SK-N-SH treated with all-trans-retinoic acid at 6 μM for 48 hours (cell line): ENCODE measurements at regions not wholly inside any gene's neighbourhood (a gene's known extent, or its start where the extent isn't known, plus 50 kb on each side); places are given as distances from the start of the nearest gene placed in this dataset.

ENCODE experiments used
- ATAC-seq: fragments of 200-7000 bp; cut with Tn5 transposase; 3 replicates; pipeline ENCODE4 v1.9.1; 2020; ENCODE audit warnings: mild to moderate bottlenecking, moderate library complexity
- ARNTL ChIP-seq: fragments of 450-650 bp; formaldehyde crosslinking; IDR thresholded peaks from 2 replicates; pipeline ENCODE4 v1.5.0; 2020; ENCODE audit warnings: low read depth, mild to moderate bottlenecking, moderate library complexity, borderline replicate concordance
- BACH2 ChIP-seq: fragments of 250-450 bp; sonication (Bioruptor Pico); IDR thresholded peaks from 2 replicates; pipeline ENCODE4 v1.9.0; 2021; ENCODE audit warnings: mild to moderate bottlenecking, borderline replicate concordance
- CREB5 ChIP-seq: fragments of 250-450 bp; sonication (Bioruptor Pico); IDR thresholded peaks from 2 replicates; pipeline ENCODE4 v1.5.1; 2020; ENCODE audit warnings: low read depth, mild to moderate bottlenecking, moderate library complexity
- CSDC2 ChIP-seq: fragments of 250-450 bp; sonication (Bioruptor Pico); IDR thresholded peaks from 2 replicates; pipeline ENCODE4 v1.5.0; 2020; ENCODE audit warnings: mild to moderate bottlenecking, moderate library complexity
- CSRNP3 ChIP-seq: fragments of 250-450 bp; sonication (Bioruptor Pico); IDR thresholded peaks from 2 replicates; pipeline ENCODE4 v1.5.1; 2021; ENCODE audit warnings: mild to moderate bottlenecking, moderate library complexity
- ESRRG ChIP-seq: fragments of 250-450 bp; sonication (Bioruptor Pico); IDR thresholded peaks from 2 replicates; pipeline ENCODE4 v1.6.1; 2021; ENCODE audit warnings: mild to moderate bottlenecking
- GLIS3 ChIP-seq: fragments of 250-450 bp; sonication (Bioruptor Pico); IDR thresholded peaks from 2 replicates; pipeline ENCODE4 v1.5.0; 2020; ENCODE audit warnings: mild to moderate bottlenecking, moderate library complexity
- ISL1 ChIP-seq: fragments of 250-450 bp; sonication (Bioruptor Pico); IDR thresholded peaks from 2 replicates; pipeline ENCODE4 v2.1.2; 2022; ENCODE audit warnings: mild to moderate bottlenecking, moderate library complexity
- OSR1 ChIP-seq: fragments of 250-450 bp; sonication (Bioruptor Pico); IDR thresholded peaks from 2 replicates; pipeline ENCODE4 v1.8.0; 2022; ENCODE audit warnings: moderate library complexity, mild to moderate bottlenecking, inconsistent platforms
- SNAI2 ChIP-seq: fragments of 250-450 bp; sonication (Bioruptor Pico); IDR thresholded peaks from 2 replicates; pipeline ENCODE4 v1.5.0; 2020; ENCODE audit warnings: mild to moderate bottlenecking, moderate library complexity
- TCF4 ChIP-seq: fragments of 250-450 bp; sonication (Bioruptor Pico); IDR thresholded peaks from 2 replicates; pipeline ENCODE4 v1.8.0; 2021; ENCODE audit warnings: mild to moderate bottlenecking, moderate library complexity, borderline replicate concordance
- TOX ChIP-seq: fragments of 250-450 bp; sonication (Bioruptor Pico); IDR thresholded peaks from 2 replicates; pipeline ENCODE4 v1.8.0; 2021; ENCODE audit warnings: mild to moderate bottlenecking, moderate library complexity, borderline replicate concordance
- ZC3H10 ChIP-seq: fragments of 250-450 bp; sonication (Bioruptor Pico); IDR thresholded peaks from 2 replicates; pipeline ENCODE4 v1.5.1; 2021; ENCODE audit warnings: mild to moderate bottlenecking, moderate library complexity
- ZFP3 ChIP-seq: fragments of 250-450 bp; sonication (Bioruptor Pico); IDR thresholded peaks from 2 replicates; pipeline ENCODE4 v1.5.0; 2020; ENCODE audit warnings: mild to moderate bottlenecking, moderate library complexity
- ZNF565 ChIP-seq: fragments of 450-650 bp; formaldehyde crosslinking; conservative IDR thresholded peaks from 2 replicates; pipeline ENCODE4 v1.5.0; 2020; ENCODE audit warnings: low read depth, mild to moderate bottlenecking, moderate library complexity
- ZNF70 ChIP-seq: fragments of 450-650 bp; formaldehyde crosslinking; IDR thresholded peaks from 2 replicates; pipeline ENCODE4 v1.5.0; 2020; ENCODE audit warnings: mild to moderate bottlenecking, moderate library complexity
- ZNF8 ChIP-seq: fragments of 450-650 bp; formaldehyde crosslinking; IDR thresholded peaks from 2 replicates; pipeline ENCODE4 v1.5.0; 2020; ENCODE audit warnings: mild to moderate bottlenecking, moderate library complexity
- TF ChIP-seq, protein P1 (sequence below): fragments of 250-450 bp; sonication (Bioruptor Pico); IDR thresholded peaks from 2 replicates; pipeline ENCODE4 v1.5.0; 2020; ENCODE audit warnings: mild to moderate bottlenecking, moderate library complexity
- TF ChIP-seq, protein P2 (sequence below): fragments of 250-450 bp; sonication (Bioruptor Pico); IDR thresholded peaks from 2 replicates; pipeline ENCODE4 v1.8.0; 2020; ENCODE audit warnings: mild to moderate bottlenecking, moderate library complexity, borderline replicate concordance

- TF ChIP-seq ESRRG (no peak), CSDC2 (CRISPR knock-in tag) (no peak), SNAI2 (no peak), GLIS3 (CRISPR knock-in tag) (no peak), ZNF565 (CRISPR knock-in tag) (no peak), BACH2 (CRISPR knock-in tag) (no peak), CREB5 (CRISPR knock-in tag) (no peak), OSR1 (CRISPR knock-in tag) (no peak), TOX (CRISPR knock-in tag) (no peak)
- TF ChIP-seq, protein P1, sequence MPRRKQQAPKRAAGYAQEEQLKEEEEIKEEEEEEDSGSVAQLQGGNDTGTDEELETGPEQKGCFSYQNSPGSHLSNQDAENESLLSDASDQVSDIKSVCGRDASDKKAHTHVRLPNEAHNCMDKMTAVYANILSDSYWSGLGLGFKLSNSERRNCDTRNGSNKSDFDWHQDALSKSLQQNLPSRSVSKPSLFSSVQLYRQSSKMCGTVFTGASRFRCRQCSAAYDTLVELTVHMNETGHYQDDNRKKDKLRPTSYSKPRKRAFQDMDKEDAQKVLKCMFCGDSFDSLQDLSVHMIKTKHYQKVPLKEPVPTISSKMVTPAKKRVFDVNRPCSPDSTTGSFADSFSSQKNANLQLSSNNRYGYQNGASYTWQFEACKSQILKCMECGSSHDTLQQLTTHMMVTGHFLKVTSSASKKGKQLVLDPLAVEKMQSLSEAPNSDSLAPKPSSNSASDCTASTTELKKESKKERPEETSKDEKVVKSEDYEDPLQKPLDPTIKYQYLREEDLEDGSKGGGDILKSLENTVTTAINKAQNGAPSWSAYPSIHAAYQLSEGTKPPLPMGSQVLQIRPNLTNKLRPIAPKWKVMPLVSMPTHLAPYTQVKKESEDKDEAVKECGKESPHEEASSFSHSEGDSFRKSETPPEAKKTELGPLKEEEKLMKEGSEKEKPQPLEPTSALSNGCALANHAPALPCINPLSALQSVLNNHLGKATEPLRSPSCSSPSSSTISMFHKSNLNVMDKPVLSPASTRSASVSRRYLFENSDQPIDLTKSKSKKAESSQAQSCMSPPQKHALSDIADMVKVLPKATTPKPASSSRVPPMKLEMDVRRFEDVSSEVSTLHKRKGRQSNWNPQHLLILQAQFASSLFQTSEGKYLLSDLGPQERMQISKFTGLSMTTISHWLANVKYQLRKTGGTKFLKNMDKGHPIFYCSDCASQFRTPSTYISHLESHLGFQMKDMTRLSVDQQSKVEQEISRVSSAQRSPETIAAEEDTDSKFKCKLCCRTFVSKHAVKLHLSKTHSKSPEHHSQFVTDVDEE (CRISPR knock-in tag): no peak
- TF ChIP-seq, protein P2, sequence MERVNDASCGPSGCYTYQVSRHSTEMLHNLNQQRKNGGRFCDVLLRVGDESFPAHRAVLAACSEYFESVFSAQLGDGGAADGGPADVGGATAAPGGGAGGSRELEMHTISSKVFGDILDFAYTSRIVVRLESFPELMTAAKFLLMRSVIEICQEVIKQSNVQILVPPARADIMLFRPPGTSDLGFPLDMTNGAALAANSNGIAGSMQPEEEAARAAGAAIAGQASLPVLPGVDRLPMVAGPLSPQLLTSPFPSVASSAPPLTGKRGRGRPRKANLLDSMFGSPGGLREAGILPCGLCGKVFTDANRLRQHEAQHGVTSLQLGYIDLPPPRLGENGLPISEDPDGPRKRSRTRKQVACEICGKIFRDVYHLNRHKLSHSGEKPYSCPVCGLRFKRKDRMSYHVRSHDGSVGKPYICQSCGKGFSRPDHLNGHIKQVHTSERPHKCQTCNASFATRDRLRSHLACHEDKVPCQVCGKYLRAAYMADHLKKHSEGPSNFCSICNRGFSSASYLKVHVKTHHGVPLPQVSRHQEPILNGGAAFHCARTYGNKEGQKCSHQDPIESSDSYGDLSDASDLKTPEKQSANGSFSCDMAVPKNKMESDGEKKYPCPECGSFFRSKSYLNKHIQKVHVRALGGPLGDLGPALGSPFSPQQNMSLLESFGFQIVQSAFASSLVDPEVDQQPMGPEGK (CRISPR knock-in tag): no peak
- no peak for ATAC-seq
Observed at GRCh38 chr10:94061026-94061425, 67.3 kb downstream of the PLCE1 start.

DNA sequence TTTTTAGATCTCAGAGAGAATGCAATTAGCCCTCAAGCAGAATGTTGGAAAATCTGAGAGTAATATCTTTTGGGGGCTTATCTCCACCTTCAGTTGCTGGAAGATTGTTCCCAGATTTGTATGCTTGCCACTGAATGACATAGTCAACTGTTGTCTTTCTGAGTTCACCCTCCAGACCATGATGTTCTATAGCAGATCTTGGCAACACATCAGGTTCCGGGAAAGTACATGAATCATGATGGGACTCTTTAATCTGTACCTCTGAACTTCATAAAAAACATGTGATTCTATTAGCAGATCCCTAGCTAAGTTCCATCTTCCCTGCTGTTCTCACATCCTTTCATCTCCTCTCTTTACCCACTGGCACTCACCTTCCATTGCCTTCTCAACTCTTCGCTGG lies 68.9 kb downstream of the PLCE1 start:
- no peak for ATAC-seq
- TF ChIP-seq BACH2 (CRISPR knock-in tag) (no peak), CSRNP3 (CRISPR knock-in tag) (no peak), CSDC2 (CRISPR knock-in tag) (no peak), TOX (CRISPR knock-in tag) (no peak), ZNF70 (no peak), ZC3H10 (CRISPR knock-in tag) (no peak), ESRRG (no peak), CREB5 (CRISPR knock-in tag) (no peak), ARNTL (CRISPR knock-in tag) (no peak), OSR1 (CRISPR knock-in tag) (no peak)

- ATAC-seq: no peak
- TF ChIP-seq BACH2 (CRISPR knock-in tag) (no peak), ZNF70 (no peak), ZNF8 (CRISPR knock-in tag) (no peak), TOX (CRISPR knock-in tag) (no peak), ZC3H10 (CRISPR knock-in tag) (no peak), GLIS3 (CRISPR knock-in tag) (no peak), ESRRG (no peak), ZFP3 (CRISPR knock-in tag) (no peak), TCF4 (CRISPR knock-in tag) (no peak), SNAI2 (no peak), ISL1 (CRISPR knock-in tag) (no peak), ZNF565 (CRISPR knock-in tag) (no peak), ARNTL (CRISPR knock-in tag) (no peak)
- TF ChIP-seq, protein P2 (CRISPR knock-in tag): no peak
- TF ChIP-seq, all 23 proteins: peak for 0
Observed at GRCh38 chr10:94065362-94065761, 71.6 kb downstream of the PLCE1 start.
